Panc1 (cell line): ENCODE measurements at regions not wholly inside any gene's neighbourhood (a gene's known extent, or its start where the extent isn't known, plus 50 kb on each side); places are given as distances from the start of the nearest gene placed in this dataset.

ENCODE experiments used
- ATAC-seq: fragments of 200-7000 bp; cut with Tn5 transposase; 2 replicates; pipeline ENCODE4 v1.9.1; 2020; ENCODE audit warnings: mild to moderate bottlenecking, moderate library complexity
- BruUV-seq: library from RNA; stranded (reverse); fragments of 400-500 nt; replicated peaks from 2 replicates; lab custom pipeline; 2021; lab: Mats Ljungman, UMichigan
- CTCF ChIA-PET: fragments of 300-600 bp; sonication (Branson Sonifier 250); formaldehyde crosslinking; loops from one replicate; lab custom pipeline; 2022; ENCODE audit warnings: antibody characterized with exemption; lab: Charles Lee
- POLR2A ChIA-PET: fragments of 300-600 bp; sonication (Branson Sonifier 250); formaldehyde crosslinking; loops from one replicate; lab custom pipeline; 2022; ENCODE audit warnings: antibody characterized with exemption; lab: Charles Lee
- DNase-seq: peaks from one replicate; pipeline ENCODE4 v3.0.0-alpha.2; 2010; ENCODE audit warnings: low read depth, low spot score
- H3K27ac ChIP-seq: 2 replicates; pipeline ENCODE4 v1.5.1; 2011; ENCODE audit warnings: mild to moderate bottlenecking, low read length, inconsistent platforms
- H3K27me3 ChIP-seq: fragments of 200-500 bp; sonication (Bioruptor generic); 2 replicates; pipeline ENCODE4 v1.6.0; 2014; ENCODE audit warnings: low read length, inconsistent platforms; ENCODE audit not compliant: control insufficient read depth, insufficient read depth
- H3K36me3 ChIP-seq: fragments of 200-500 bp; sonication (Bioruptor generic); 2 replicates; pipeline ENCODE4 v1.5.1; 2014; ENCODE audit warnings: inconsistent platforms, mild to moderate bottlenecking, low read length, moderate library complexity; ENCODE audit not compliant: control insufficient read depth, insufficient read depth
- H3K4me1 ChIP-seq: 2 replicates; pipeline ENCODE4 v1.5.1; 2011; ENCODE audit warnings: inconsistent platforms, mild to moderate bottlenecking, low read length, moderate library complexity; ENCODE audit not compliant: control insufficient read depth, insufficient read depth
- H3K4me3 ChIP-seq, 2 experiments: 2 replicates each; pipeline ENCODE4 v1.5.1; 2011 to 2012; ENCODE audit warnings: low read depth in 2 of 2, low read length in 2 of 2, mild to moderate bottlenecking in 2 of 2, inconsistent platforms in 1 of 2, moderate library complexity in 1 of 2
- H3K9me3 ChIP-seq: fragments of 200-500 bp; sonication (Bioruptor generic); 2 replicates; pipeline ENCODE4 v1.5.1; 2014; ENCODE audit warnings: low read depth, mild to moderate bottlenecking, inconsistent platforms, low read length, moderate library complexity; ENCODE audit not compliant: control insufficient read depth, insufficient read depth
- POLR2AphosphoS5 ChIP-seq: IDR thresholded peaks from 2 replicates; pipeline ENCODE4 v1.6.1; 2012; ENCODE audit warnings: mild to moderate bottlenecking, low read depth, low read length, moderate library complexity
- SIN3A ChIP-seq: IDR thresholded peaks from 2 replicates; pipeline ENCODE4 v1.6.1; 2012; ENCODE audit warnings: low read depth, mild to moderate bottlenecking, low read length, moderate library complexity, borderline replicate concordance; ENCODE audit not compliant: insufficient read depth
- TCF7L2 ChIP-seq: IDR thresholded peaks from 2 replicates; pipeline ENCODE4 v1.6.1; 2011; ENCODE audit warnings: mild to moderate bottlenecking, low read depth, low read length, inconsistent platforms
- in situ Hi-C: cut with HindIII; loops from 2 replicates; pipeline ENCODE4 v1.10.0; 2016; ENCODE audit warnings: low sequenced_read_pairs, low pct_unique_long_range_greater_than_20kb
- intact Hi-C: fragments of 100-400 bp; cut with micrococcal nuclease; formaldehyde crosslinking; loops from one replicate; pipeline ENCODE4 v1.10.0; 2022; ENCODE audit not compliant: unreplicated experiment
- TF ChIP-seq, protein P1 (sequence below): fragments of 450-650 bp; IDR thresholded peaks from 2 replicates; pipeline ENCODE4 v1.5.1; 2017; ENCODE audit warnings: mild to moderate bottlenecking
- TF ChIP-seq, protein P2 (sequence below), 2 experiments: IDR thresholded peaks; 2 replicates each; pipeline ENCODE4 v1.6.1; 2011 to 2012; ENCODE audit warnings: low read depth in 2 of 2, control low read depth in 1 of 2, low read length in 1 of 2, mild to moderate bottlenecking in 1 of 2, moderate library complexity in 1 of 2; ENCODE audit not compliant: insufficient read depth in 1 of 2

DNA sequence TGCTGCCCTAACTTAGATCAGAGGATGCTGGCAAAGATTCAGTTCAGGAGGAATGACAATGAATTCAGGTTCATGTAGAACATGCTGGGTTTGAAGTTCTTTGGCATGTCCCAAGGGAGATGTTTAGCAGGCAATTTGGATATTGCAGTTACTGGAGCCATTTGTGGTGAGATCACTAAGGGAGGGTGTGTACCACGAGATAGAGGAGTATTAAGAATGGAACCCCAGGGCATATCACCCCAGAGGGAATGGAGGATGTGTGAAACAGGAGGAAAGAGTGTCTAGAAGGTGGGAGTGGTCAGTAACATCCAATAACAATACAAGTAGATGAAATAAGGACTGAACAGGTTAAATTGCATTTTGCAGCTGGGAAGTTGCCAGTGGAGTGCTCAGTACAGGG lies 87.1 kb downstream of the CCR1 start:
- intact Hi-C loops: no loop called here
- Histone ChIP-seq H3K4me3 (no peak overlapping the region), H3K9me3 (no peaks in the 10 kb centered on the region), H3K27ac (no peak overlapping the region), H3K4me1 (no peaks in the 10 kb centered on the region), H3K27me3 (no peaks in the 10 kb centered on the region; the same call in 1 of the 2 replicates), H3K36me3 (no peaks in the 10 kb centered on the region)
- CTCF ChIA-PET: no interaction called here
- TF ChIP-seq TCF7L2: no peak
- TF ChIP-seq SIN3A: no peak
- TF ChIP-seq, protein P1, sequence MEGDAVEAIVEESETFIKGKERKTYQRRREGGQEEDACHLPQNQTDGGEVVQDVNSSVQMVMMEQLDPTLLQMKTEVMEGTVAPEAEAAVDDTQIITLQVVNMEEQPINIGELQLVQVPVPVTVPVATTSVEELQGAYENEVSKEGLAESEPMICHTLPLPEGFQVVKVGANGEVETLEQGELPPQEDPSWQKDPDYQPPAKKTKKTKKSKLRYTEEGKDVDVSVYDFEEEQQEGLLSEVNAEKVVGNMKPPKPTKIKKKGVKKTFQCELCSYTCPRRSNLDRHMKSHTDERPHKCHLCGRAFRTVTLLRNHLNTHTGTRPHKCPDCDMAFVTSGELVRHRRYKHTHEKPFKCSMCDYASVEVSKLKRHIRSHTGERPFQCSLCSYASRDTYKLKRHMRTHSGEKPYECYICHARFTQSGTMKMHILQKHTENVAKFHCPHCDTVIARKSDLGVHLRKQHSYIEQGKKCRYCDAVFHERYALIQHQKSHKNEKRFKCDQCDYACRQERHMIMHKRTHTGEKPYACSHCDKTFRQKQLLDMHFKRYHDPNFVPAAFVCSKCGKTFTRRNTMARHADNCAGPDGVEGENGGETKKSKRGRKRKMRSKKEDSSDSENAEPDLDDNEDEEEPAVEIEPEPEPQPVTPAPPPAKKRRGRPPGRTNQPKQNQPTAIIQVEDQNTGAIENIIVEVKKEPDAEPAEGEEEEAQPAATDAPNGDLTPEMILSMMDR: no peak
- TF ChIP-seq POLR2AphosphoS5: no peak
- TF ChIP-seq, protein P2, sequence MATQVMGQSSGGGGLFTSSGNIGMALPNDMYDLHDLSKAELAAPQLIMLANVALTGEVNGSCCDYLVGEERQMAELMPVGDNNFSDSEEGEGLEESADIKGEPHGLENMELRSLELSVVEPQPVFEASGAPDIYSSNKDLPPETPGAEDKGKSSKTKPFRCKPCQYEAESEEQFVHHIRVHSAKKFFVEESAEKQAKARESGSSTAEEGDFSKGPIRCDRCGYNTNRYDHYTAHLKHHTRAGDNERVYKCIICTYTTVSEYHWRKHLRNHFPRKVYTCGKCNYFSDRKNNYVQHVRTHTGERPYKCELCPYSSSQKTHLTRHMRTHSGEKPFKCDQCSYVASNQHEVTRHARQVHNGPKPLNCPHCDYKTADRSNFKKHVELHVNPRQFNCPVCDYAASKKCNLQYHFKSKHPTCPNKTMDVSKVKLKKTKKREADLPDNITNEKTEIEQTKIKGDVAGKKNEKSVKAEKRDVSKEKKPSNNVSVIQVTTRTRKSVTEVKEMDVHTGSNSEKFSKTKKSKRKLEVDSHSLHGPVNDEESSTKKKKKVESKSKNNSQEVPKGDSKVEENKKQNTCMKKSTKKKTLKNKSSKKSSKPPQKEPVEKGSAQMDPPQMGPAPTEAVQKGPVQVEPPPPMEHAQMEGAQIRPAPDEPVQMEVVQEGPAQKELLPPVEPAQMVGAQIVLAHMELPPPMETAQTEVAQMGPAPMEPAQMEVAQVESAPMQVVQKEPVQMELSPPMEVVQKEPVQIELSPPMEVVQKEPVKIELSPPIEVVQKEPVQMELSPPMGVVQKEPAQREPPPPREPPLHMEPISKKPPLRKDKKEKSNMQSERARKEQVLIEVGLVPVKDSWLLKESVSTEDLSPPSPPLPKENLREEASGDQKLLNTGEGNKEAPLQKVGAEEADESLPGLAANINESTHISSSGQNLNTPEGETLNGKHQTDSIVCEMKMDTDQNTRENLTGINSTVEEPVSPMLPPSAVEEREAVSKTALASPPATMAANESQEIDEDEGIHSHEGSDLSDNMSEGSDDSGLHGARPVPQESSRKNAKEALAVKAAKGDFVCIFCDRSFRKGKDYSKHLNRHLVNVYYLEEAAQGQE (IDR thresholded peaks at IDR 0.05; ENCODE audit: insufficient read depth in 1 of 2, low read depth in 2 of 2, low read length in 1 of 2): no peak
- POLR2A ChIA-PET: no interaction called here
- no TSS peak for BruUV-seq
- DNase-seq (no peak), ATAC-seq (no peak)
- in situ Hi-C loops: no loop called here

DNA sequence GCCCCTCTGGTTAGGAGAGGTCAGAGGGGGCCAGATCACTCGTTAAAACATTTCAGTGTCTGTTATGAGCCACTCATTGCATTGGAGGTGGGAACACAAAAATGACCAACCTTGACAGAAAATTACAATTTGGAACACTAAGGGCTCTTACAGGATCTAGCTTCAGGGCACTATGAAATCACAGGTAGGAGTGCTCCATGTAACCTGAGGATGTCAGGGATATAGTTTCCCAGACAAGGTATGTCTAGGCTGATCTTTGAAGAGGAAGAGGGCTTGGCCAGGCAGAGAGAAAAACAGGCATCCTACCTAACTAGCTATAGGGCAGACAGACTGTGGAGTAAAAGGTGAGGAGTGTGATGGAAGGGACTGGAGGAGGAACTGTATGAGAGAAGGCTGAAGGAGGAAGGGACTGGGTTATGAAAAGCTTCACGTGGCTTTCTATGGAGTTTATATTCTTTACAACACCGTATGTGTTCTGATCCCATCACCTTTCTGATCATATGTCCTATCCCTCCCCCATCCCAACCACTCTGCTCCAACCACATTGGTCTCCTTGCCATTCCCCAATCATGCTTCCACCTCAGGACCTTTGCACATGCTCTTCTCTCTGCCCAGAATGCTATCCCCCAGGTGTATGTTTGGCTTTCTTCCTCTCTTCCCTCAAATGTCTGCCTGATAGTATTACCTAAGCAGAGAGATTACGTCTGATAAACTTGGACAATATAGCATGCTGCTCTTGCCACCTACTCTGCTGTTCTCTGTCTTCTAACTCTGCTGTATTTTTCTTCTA lies 88.2 kb downstream of the CCR1 start:
- no peaks in the 10 kb centered on the region; the same call in 1 of the 2 replicates for H3K27me3 ChIP-seq
- in situ Hi-C loops: no loop called here
- ATAC-seq (no peak), DNase-seq (no peak)
- no peaks in the 10 kb centered on the region for H3K36me3 ChIP-seq
- no peak overlapping the region for H3K27ac ChIP-seq
- TF ChIP-seq, protein P1: no peak
- TF ChIP-seq SIN3A: no peak
- no peak for TF ChIP-seq TCF7L2
- TF ChIP-seq, protein P2 (IDR thresholded peaks at IDR 0.05; ENCODE audit: insufficient read depth in 1 of 2, low read depth in 2 of 2, low read length in 1 of 2): no peak
- TF ChIP-seq POLR2AphosphoS5: no peak
- H3K9me3 ChIP-seq: no peaks in the 10 kb centered on the region
- ChIA-PET POLR2A (no interaction called here), CTCF (no interaction called here)
- H3K4me1 ChIP-seq: no peaks in the 10 kb centered on the region
- intact Hi-C loops: no loop called here
- no peak overlapping the region for H3K4me3 ChIP-seq
- no TSS peak for BruUV-seq
